ENCODE measurements at regions not wholly inside any gene's neighbourhood (a gene's known extent, or its start where the extent isn't known, plus 50 kb on each side); places are given as distances from the start of the nearest gene placed in this dataset.
A peak's percentile ranks its signal among the peaks of the same experiment; 100 is the strongest.
"Not testable (repeated sequence)": the region's sequence is repeated elsewhere in the genome, so short reads cannot be mapped to it uniquely, and the experiment has no call there.

- DNase-seq (ENCODE audit: low read depth in 4 of 4, low spot score in 2 of 4), result no peak
Observed at GRCh38 chr9:33690143-33690933, 105.0 kb upstream of the PRSS3 start.

- DNase-seq (ENCODE audit: low read depth in 4 of 4, low spot score in 2 of 4), result no peak
Observed at GRCh38 chr9:33695299-33695698, 100.1 kb upstream of the PRSS3 start.

GRCh38 chr9:33695856-33696255, 99.5 kb upstream of the PRSS3 start:
- DNase-seq (ENCODE audit: low read depth in 4 of 4, low spot score in 2 of 4), result no peak

- DNase-seq (ENCODE audit: low read depth in 4 of 4, low spot score in 2 of 4), result no peak
Observed at GRCh38 chr9:33697171-33697570, 98.2 kb upstream of the PRSS3 start.

GRCh38 chr9:33698267-33698666, 97.1 kb upstream of the PRSS3 start:
- no peak for DNase-seq (ENCODE audit: low read depth in 4 of 4, low spot score in 2 of 4)

- not testable (repeated sequence) for DNase-seq (ENCODE audit: low read depth in 4 of 4, low spot score in 2 of 4)
Observed at GRCh38 chr9:33700940-33701339, 94.4 kb upstream of the PRSS3 start.

GRCh38 chr9:33703430-33704102, 91.8 kb upstream of the PRSS3 start:
- DNase-seq (ENCODE audit: low read depth in 4 of 4, low spot score in 2 of 4), result no peak

- DNase-seq (ENCODE audit: low read depth in 4 of 4, low spot score in 2 of 4), result not testable (repeated sequence)
Observed at GRCh38 chr9:33705440-33705839, 89.9 kb upstream of the PRSS3 start.

GRCh38 chr9:33708441-33708840, 86.9 kb upstream of the PRSS3 start:
- DNase-seq (ENCODE audit: low read depth in 4 of 4, low spot score in 2 of 4), result no peak

GRCh38 chr9:33709269-33709668, 86.1 kb upstream of the PRSS3 start:
- no peak for DNase-seq (ENCODE audit: low read depth in 4 of 4, low spot score in 2 of 4)

- not testable (repeated sequence) for DNase-seq (ENCODE audit: low read depth in 4 of 4, low spot score in 2 of 4)
Observed at GRCh38 chr9:33711418-33711817, 83.9 kb upstream of the PRSS3 start.

GRCh38 chr9:33714989-33715388, 80.4 kb upstream of the PRSS3 start:
- DNase-seq (ENCODE audit: low read depth in 4 of 4, low spot score in 2 of 4), result no peak

- no peak for DNase-seq (ENCODE audit: low read depth in 4 of 4, low spot score in 2 of 4)
Observed at GRCh38 chr9:33718987-33719386, 76.4 kb upstream of the PRSS3 start.

- no peak for DNase-seq (ENCODE audit: low read depth in 4 of 4, low spot score in 2 of 4)
Observed at GRCh38 chr9:33719581-33720374, 75.6 kb upstream of the PRSS3 start.

GRCh38 chr9:33721674-33722358, 73.5 kb upstream of the PRSS3 start:
- peak; percentile 27 to 59 (median 57) for DNase-seq (ENCODE audit: low read depth in 4 of 4, low spot score in 2 of 4)

GRCh38 chr9:33722359-33722675, 73.0 kb upstream of the PRSS3 start:
- no peak for DNase-seq (ENCODE audit: low read depth in 4 of 4, low spot score in 2 of 4)

- DNase-seq (ENCODE audit: low read depth in 4 of 4, low spot score in 2 of 4), result no peak
Observed at GRCh38 chr9:33728613-33729012, 66.7 kb upstream of the PRSS3 start.

GRCh38 chr9:33731142-33731541, 64.2 kb upstream of the PRSS3 start:
- DNase-seq (ENCODE audit: low read depth in 4 of 4, low spot score in 2 of 4), result no peak

- DNase-seq (ENCODE audit: low read depth in 4 of 4, low spot score in 2 of 4), result no peak
Observed at GRCh38 chr9:33731625-33732024, 63.7 kb upstream of the PRSS3 start.

GRCh38 chr9:33734247-33734940, 61.0 kb upstream of the PRSS3 start:
- DNase-seq (ENCODE audit: low read depth in 4 of 4, low spot score in 2 of 4), result not testable (repeated sequence)
